A673 (cell line): ENCODE measurements at regions not wholly inside any gene's neighbourhood (a gene's known extent, or its start where the extent isn't known, plus 50 kb on each side); places are given as distances from the start of the nearest gene placed in this dataset.

Experiments
- CTCF ChIP-seq: fragments of 300-800, 200-600 bp; sonication (generic); conservative IDR thresholded peaks from 2 replicates; pipeline ENCODE4 v1.5.1; 2017; ENCODE audit warnings: low read depth, mild to moderate bottlenecking, antibody characterized with exemption, low read length, moderate library complexity, mixed read lengths
- EZH2 ChIP-seq: fragments of 200-600 bp; sonication (generic); IDR thresholded peaks from 2 replicates; pipeline ENCODE4 v1.6.1; 2017; ENCODE audit warnings: borderline replicate concordance, low read depth, mild to moderate bottlenecking, mixed read lengths, antibody characterized with exemption, low read length; ENCODE audit not compliant: poor library complexity, severe bottlenecking

- TF ChIP-seq CTCF (no peak), EZH2 (no peak)
Measured at GRCh38 chr11:37914859-37915258, 1316.8 kb upstream of the RAG2 start.
